ENCODE measurements at regions not wholly inside any gene's neighbourhood (a gene's known extent, or its start where the extent isn't known, plus 50 kb on each side); places are given as distances from the start of the nearest gene placed in this dataset.

DNA sequence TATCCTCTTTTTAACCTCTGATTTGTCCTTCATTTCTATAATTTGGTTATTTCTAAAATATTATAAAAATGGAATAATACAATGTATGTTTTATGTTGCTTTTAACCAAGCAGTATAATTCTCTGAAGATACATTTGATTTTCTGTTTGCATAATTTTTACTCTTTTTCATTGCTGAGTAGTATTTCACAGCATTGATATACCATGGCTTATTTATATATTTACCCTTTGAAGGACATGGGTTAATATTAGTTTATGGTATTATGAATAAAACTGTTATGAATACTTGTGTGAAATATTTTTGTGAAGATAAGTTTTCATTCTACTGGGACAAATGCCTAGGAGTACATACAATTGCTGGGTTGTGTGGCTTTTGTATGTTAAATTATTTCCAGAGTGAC is 748.6 kb downstream of the TENT5A start:
- Histone ChIP-seq H2AK5ac (ENCODE audit: low read depth, low read length) (no peak overlapping the region), H3K9ac (ENCODE audit: low read depth, low read length, poor library complexity) (no peak overlapping the region), H3K18ac (ENCODE audit: low read length) (no peak overlapping the region)

DNA sequence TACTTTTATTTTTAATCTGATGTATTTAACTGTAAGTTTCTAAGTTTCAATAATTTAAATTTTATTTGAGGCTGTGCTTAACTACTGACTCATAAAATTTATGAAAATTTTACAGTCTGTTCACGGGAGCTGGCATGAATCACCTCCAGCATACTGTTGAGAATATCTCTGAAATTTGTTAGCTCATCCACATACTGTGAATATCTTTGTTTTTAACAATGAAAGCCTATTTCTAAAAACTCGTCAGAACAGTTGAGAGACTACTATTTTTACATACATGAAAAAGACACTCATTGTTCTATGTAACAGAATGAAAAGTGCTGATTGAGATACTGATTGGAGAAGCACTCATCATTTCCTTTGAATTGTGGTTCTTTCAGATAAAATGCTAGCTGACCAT is 749.3 kb downstream of the TENT5A start:
- H3K79me1 ChIP-seq (ENCODE audit: low read depth, low read length) = no peaks in the 10 kb centered on the region
- no peak overlapping the region for H2AK5ac ChIP-seq (ENCODE audit: low read depth, low read length)
- H3K27me3 ChIP-seq (ENCODE audit: control insufficient read depth in 3 of 3, insufficient read depth in 3 of 3, low read depth in 1 of 3, low read length in 3 of 3) = no peaks in the 10 kb centered on the region
- no CpG with 5 or more reads among the region's 2 CpGs for WGBS, 2 donors (ENCODE audit: extremely low coverage in 2 of 2, insufficient read length in 2 of 2, insufficient replicate concordance in 1 of 2)
- no peak overlapping the region for H2BK120ac ChIP-seq (ENCODE audit: low read depth, low read length)
- no peak for DNase-seq (ENCODE audit: low spot score)
- H3K4ac ChIP-seq (ENCODE audit: low read length) = no peak overlapping the region
- H2BK5ac ChIP-seq (ENCODE audit: low read length) = no peak overlapping the region
- no peak overlapping the region for H3K27ac ChIP-seq (replicated peaks; ENCODE audit: low read length)
- no peaks in the 10 kb centered on the region for H3K36me3 ChIP-seq (replicated peaks in 1 of 2; ENCODE audit: control insufficient read depth in 2 of 2, insufficient read depth in 2 of 2, low read length in 2 of 2)
- peaks cover 0 to 2% of the 10 kb centered on the region in 2 donors for H3K9me3 ChIP-seq (replicated peaks in 1 of 2; ENCODE audit: control insufficient read depth in 2 of 2, insufficient read depth in 1 of 2, low read depth in 1 of 2, low read length in 2 of 2)
- H3K4me2 ChIP-seq (ENCODE audit: insufficient read depth, low read length, poor library complexity, severe bottlenecking) = no peak overlapping the region
- no peak overlapping the region for H4K91ac ChIP-seq (ENCODE audit: low read depth, low read length, poor library complexity)
- H4K8ac ChIP-seq (ENCODE audit: low read depth, low read length) = no peak overlapping the region
- no peaks in the 10 kb centered on the region for H3K4me1 ChIP-seq (ENCODE audit: control insufficient read depth in 2 of 2, insufficient read depth in 1 of 2, low read depth in 1 of 2, low read length in 2 of 2)
- H3K9ac ChIP-seq (ENCODE audit: low read depth, low read length, poor library complexity) = no peak overlapping the region
- H3K18ac ChIP-seq (ENCODE audit: low read length) = no peak overlapping the region
- no peak overlapping the region for H2BK12ac ChIP-seq (ENCODE audit: low read length)
- no peak overlapping the region for H3K23ac ChIP-seq (ENCODE audit: low read depth, low read length, poor library complexity)
- H2AFZ ChIP-seq (ENCODE audit: low read length) = no peak overlapping the region
- H3K4me3 ChIP-seq (ENCODE audit: low read length in 2 of 2) = no peak overlapping the region
- no peak overlapping the region for H3K14ac ChIP-seq (ENCODE audit: low read length)
- H2BK15ac ChIP-seq (ENCODE audit: low read length) = no peak overlapping the region

More for the DNA sequence above, 748.6 kb downstream of the TENT5A start:
- Histone ChIP-seq H3K79me1 (ENCODE audit: low read depth, low read length) (no peaks in the 10 kb centered on the region), H3K4me1 (ENCODE audit: control insufficient read depth in 2 of 2, insufficient read depth in 1 of 2, low read depth in 1 of 2, low read length in 2 of 2) (no peaks in the 10 kb centered on the region), H2BK15ac (ENCODE audit: low read length) (no peak overlapping the region), H3K9me3 (replicated peaks in 1 of 2; ENCODE audit: control insufficient read depth in 2 of 2, insufficient read depth in 1 of 2, low read depth in 1 of 2, low read length in 2 of 2) (peaks cover 0 to 2% of the 10 kb centered on the region in 2 donors), H3K27me3 (ENCODE audit: control insufficient read depth in 3 of 3, insufficient read depth in 3 of 3, low read depth in 1 of 3, low read length in 3 of 3) (no peaks in the 10 kb centered on the region), H2AFZ (ENCODE audit: low read length) (no peak overlapping the region), H3K14ac (ENCODE audit: low read length) (no peak overlapping the region), H2BK120ac (ENCODE audit: low read depth, low read length) (no peak overlapping the region), H4K91ac (ENCODE audit: low read depth, low read length, poor library complexity) (no peak overlapping the region), H4K8ac (ENCODE audit: low read depth, low read length) (no peak overlapping the region), H3K4me3 (ENCODE audit: low read length in 2 of 2) (no peak overlapping the region), H3K27ac (replicated peaks; ENCODE audit: low read length) (no peak overlapping the region), H3K23ac (ENCODE audit: low read depth, low read length, poor library complexity) (no peak overlapping the region), H2BK5ac (ENCODE audit: low read length) (no peak overlapping the region), H3K36me3 (replicated peaks in 1 of 2; ENCODE audit: control insufficient read depth in 2 of 2, insufficient read depth in 2 of 2, low read length in 2 of 2) (no peaks in the 10 kb centered on the region), H2BK12ac (ENCODE audit: low read length) (no peak overlapping the region), H3K4ac (ENCODE audit: low read length) (no peak overlapping the region), H3K4me2 (ENCODE audit: insufficient read depth, low read length, poor library complexity, severe bottlenecking) (no peak overlapping the region)
- DNase-seq (ENCODE audit: low spot score) = no peak

DNA sequence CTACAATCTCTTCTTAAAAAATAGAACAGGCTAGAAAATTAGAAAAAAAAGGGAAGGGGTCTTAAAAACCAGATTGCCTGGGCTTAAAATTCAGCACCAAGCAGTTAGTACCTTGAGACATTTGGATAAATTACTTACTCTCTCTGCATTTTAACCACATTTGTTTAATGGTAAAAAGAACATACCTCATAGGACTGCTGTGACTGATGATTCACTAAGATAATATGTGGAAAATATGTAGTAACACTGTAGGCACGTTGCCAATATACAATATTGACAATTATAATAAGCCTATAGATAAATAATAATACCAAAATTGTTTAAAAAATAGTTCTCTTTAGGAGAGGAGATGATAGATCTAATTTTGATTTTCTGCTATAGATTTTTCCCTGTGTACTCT is 750.4 kb downstream of the TENT5A start:
- Histone ChIP-seq H3K79me1 (ENCODE audit: low read depth, low read length) (no peaks in the 10 kb centered on the region), H3K27ac (replicated peaks; ENCODE audit: low read length) (no peak overlapping the region), H2AK5ac (ENCODE audit: low read depth, low read length) (no peak overlapping the region), H2BK12ac (ENCODE audit: low read length) (no peak overlapping the region), H3K36me3 (replicated peaks in 1 of 2; ENCODE audit: control insufficient read depth in 2 of 2, insufficient read depth in 2 of 2, low read length in 2 of 2) (no peaks in the 10 kb centered on the region), H4K91ac (ENCODE audit: low read depth, low read length, poor library complexity) (no peak overlapping the region), H4K8ac (ENCODE audit: low read depth, low read length) (no peak overlapping the region), H2AFZ (ENCODE audit: low read length) (no peak overlapping the region), H3K23ac (ENCODE audit: low read depth, low read length, poor library complexity) (no peak overlapping the region), H3K9me3 (replicated peaks in 1 of 2; ENCODE audit: control insufficient read depth in 2 of 2, insufficient read depth in 1 of 2, low read depth in 1 of 2, low read length in 2 of 2) (peaks cover 0 to 2% of the 10 kb centered on the region in 2 donors), H3K9ac (ENCODE audit: low read depth, low read length, poor library complexity) (no peak overlapping the region), H3K18ac (ENCODE audit: low read length) (no peak overlapping the region), H2BK15ac (ENCODE audit: low read length) (no peak overlapping the region), H2BK120ac (ENCODE audit: low read depth, low read length) (no peak overlapping the region), H3K4ac (ENCODE audit: low read length) (no peak overlapping the region), H3K27me3 (ENCODE audit: control insufficient read depth in 3 of 3, insufficient read depth in 3 of 3, low read depth in 1 of 3, low read length in 3 of 3) (no peaks in the 10 kb centered on the region), H3K4me1 (ENCODE audit: control insufficient read depth in 2 of 2, insufficient read depth in 1 of 2, low read depth in 1 of 2, low read length in 2 of 2) (no peaks in the 10 kb centered on the region), H3K14ac (ENCODE audit: low read length) (no peak overlapping the region), H3K4me3 (ENCODE audit: low read length in 2 of 2) (no peak overlapping the region), H3K4me2 (ENCODE audit: insufficient read depth, low read length, poor library complexity, severe bottlenecking) (no peak overlapping the region), H2BK5ac (ENCODE audit: low read length) (no peak overlapping the region)
- DNase-seq (ENCODE audit: low spot score) = no peak
- no CpG with 5 or more reads among the region's 1 CpG for WGBS, 2 donors (ENCODE audit: extremely low coverage in 2 of 2, insufficient read length in 2 of 2, insufficient replicate concordance in 1 of 2)

DNA sequence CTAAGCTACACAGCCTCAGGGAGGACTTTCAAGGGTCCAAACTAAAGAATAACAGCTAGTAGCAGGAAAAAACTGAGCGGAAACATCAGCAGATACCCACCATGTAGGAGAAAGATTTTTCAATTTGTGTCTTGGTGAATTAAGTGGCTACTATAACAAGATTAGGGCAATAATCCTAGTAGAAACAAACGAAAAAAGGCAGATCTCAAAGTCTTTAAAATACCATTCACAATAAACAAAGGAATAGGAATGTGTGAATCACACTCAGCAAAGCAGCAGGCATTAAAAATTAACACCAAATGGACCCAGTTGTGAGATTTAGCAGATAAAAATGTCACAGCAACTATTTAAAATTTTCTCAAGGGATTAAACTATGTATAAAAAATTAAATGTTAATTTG is 761.2 kb downstream of the TENT5A start:
- H3K79me1 ChIP-seq (ENCODE audit: low read depth, low read length) = no peaks in the 10 kb centered on the region
- no peak overlapping the region for H4K91ac ChIP-seq (ENCODE audit: low read depth, low read length, poor library complexity)
- H4K8ac ChIP-seq (ENCODE audit: low read depth, low read length) = no peak overlapping the region
- no peak overlapping the region for H3K4ac ChIP-seq (ENCODE audit: low read length)
- no peak overlapping the region for H3K14ac ChIP-seq (ENCODE audit: low read length)
- no peak overlapping the region for H3K23ac ChIP-seq (ENCODE audit: low read depth, low read length, poor library complexity)
- H3K18ac ChIP-seq (ENCODE audit: low read length) = no peak overlapping the region
- H3K27ac ChIP-seq (replicated peaks; ENCODE audit: low read length) = no peak overlapping the region
- no peak overlapping the region for H2BK5ac ChIP-seq (ENCODE audit: low read length)
- H3K4me3 ChIP-seq (ENCODE audit: low read length in 2 of 2) = no peak overlapping the region
- no peaks in the 10 kb centered on the region for H3K9me3 ChIP-seq (replicated peaks in 1 of 2; ENCODE audit: control insufficient read depth in 2 of 2, insufficient read depth in 1 of 2, low read depth in 1 of 2, low read length in 2 of 2)
- no peak overlapping the region for H2BK120ac ChIP-seq (ENCODE audit: low read depth, low read length)
- no peaks in the 10 kb centered on the region for H3K36me3 ChIP-seq (replicated peaks in 1 of 2; ENCODE audit: control insufficient read depth in 2 of 2, insufficient read depth in 2 of 2, low read length in 2 of 2)
- no peak overlapping the region for H2AK5ac ChIP-seq (ENCODE audit: low read depth, low read length)
- H3K4me2 ChIP-seq (ENCODE audit: insufficient read depth, low read length, poor library complexity, severe bottlenecking) = no peak overlapping the region
- no peak overlapping the region for H2BK15ac ChIP-seq (ENCODE audit: low read length)
- H2BK12ac ChIP-seq (ENCODE audit: low read length) = no peak overlapping the region
- no peaks in the 10 kb centered on the region for H3K27me3 ChIP-seq (ENCODE audit: control insufficient read depth in 3 of 3, insufficient read depth in 3 of 3, low read depth in 1 of 3, low read length in 3 of 3)
- H3K4me1 ChIP-seq (ENCODE audit: control insufficient read depth in 2 of 2, insufficient read depth in 1 of 2, low read depth in 1 of 2, low read length in 2 of 2) = no peaks in the 10 kb centered on the region
- H3K9ac ChIP-seq (ENCODE audit: low read depth, low read length, poor library complexity) = no peak overlapping the region
- H2AFZ ChIP-seq (ENCODE audit: low read length) = no peak overlapping the region
- DNase-seq (ENCODE audit: low spot score) = no peak
- no CpG with 5 or more reads among the region's 2 CpGs for WGBS, 2 donors (ENCODE audit: extremely low coverage in 2 of 2, insufficient read length in 2 of 2, insufficient replicate concordance in 1 of 2)

All from neuronal stem cell (in vitro differentiated cells).